ENCODE measurements at regions not wholly inside any gene's neighbourhood (a gene's known extent, or its start where the extent isn't known, plus 50 kb on each side); places are given as distances from the start of the nearest gene placed in this dataset.

GRCh38 chr1:10856863-10857598 lies 60.6 kb upstream of the CASZ1 start:
- TF ChIP-seq MAX (IDR thresholded peaks at IDR 0.05) (no peak), TEAD4 (IDR thresholded peaks at IDR 0.05) (no peak), YY1 (IDR thresholded peaks at IDR 0.05; ENCODE audit: low read depth) (no peak), CEBPB (IDR thresholded peaks at IDR 0.05) (no peak), NFIC (IDR thresholded peaks at IDR 0.05) (no peak), CREB1 (IDR thresholded peaks at IDR 0.05; ENCODE audit: low read depth) (no peak), EGR1 (IDR thresholded peaks at IDR 0.05) (no peak)

Data from Ishikawa (cell line).